ENCODE measurements at regions not wholly inside any gene's neighbourhood (a gene's known extent, or its start where the extent isn't known, plus 50 kb on each side); places are given as distances from the start of the nearest gene placed in this dataset.

DNA sequence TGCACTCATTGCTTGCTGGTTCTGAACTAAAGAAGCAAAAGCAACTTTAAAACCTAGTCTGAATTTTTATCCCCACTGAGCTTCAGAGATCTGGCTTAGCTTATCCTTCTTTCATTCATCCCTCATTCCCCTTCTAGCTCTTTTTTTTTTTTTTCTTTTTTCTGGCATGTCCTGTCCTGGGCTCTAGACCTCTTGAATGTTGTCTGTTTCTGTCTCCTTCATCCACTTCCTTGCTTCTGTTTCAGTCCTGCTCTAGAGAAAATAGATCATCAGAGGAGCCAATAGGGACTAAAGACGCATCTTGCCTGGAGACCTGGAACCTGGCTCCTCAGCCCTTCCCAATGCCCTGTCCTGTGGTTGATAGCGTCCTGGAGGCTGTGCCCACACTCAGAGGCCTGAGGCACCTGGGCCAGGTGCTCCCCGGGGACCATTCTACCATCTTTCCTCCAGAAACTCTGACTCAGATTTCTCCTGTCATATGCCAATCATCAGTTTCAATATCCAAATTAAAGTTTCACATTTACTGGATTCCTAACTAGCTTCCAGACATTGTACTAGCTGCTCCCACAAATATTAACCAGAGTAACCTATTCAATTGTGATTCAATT, 115.7 kb upstream of the GATB start:
- Histone ChIP-seq H3K4me3 (no peak overlapping the region), H3K9me3 (no peaks in the 10 kb centered on the region), H3K36me3 (no peaks in the 10 kb centered on the region), H3K27me3 (no peaks in the 10 kb centered on the region), H3K27ac (no peak overlapping the region), H3K4me1 (no peaks in the 10 kb centered on the region)
- WGBS, 4 donors, result 82 to 94% (median 89%) methylated on average over 3 of the region's 3 CpGs
- DNase-seq (no peak), ATAC-seq (no peak)
- intact Hi-C loops (cut with DNase I), result no loop called here
- no peak for TF ChIP-seq POLR2A (IDR thresholded peaks at IDR 0.05)
- TF ChIP-seq CTCF (IDR thresholded peaks at IDR 0.05), result no peak

GRCh38 chr4:151874328-151874727, 113.5 kb upstream of the GATB start:
- no peak overlapping the region for H3K27ac ChIP-seq
- 57 to 65% (median 63%) methylated on average over 3 of the region's 3 CpGs for WGBS, 4 donors
- H3K27me3 ChIP-seq, result no peaks in the 10 kb centered on the region
- H3K4me3 ChIP-seq, result no peak overlapping the region
- H3K36me3 ChIP-seq, result no peaks in the 10 kb centered on the region
- ATAC-seq, result no peak
- intact Hi-C loops (cut with DNase I), result no loop called here
- no peaks in the 10 kb centered on the region for H3K4me1 ChIP-seq
- no peaks in the 10 kb centered on the region for H3K9me3 ChIP-seq
- TF ChIP-seq POLR2A (IDR thresholded peaks at IDR 0.05), result no peak
- TF ChIP-seq CTCF (IDR thresholded peaks at IDR 0.05), result no peak
- DNase-seq, result no peak

- no peak overlapping the region for H3K27ac ChIP-seq
- TF ChIP-seq POLR2A (IDR thresholded peaks at IDR 0.05) (no peak), CTCF (IDR thresholded peaks at IDR 0.05) (no peak)
- WGBS, 4 donors, result 82 to 86% (median 83%) methylated on average over 4 of the region's 4 CpGs
- no peaks in the 10 kb centered on the region for H3K27me3 ChIP-seq
- intact Hi-C loops (cut with DNase I), result no loop called here
- DNase-seq (no peak), ATAC-seq (peak in 1 of 4 donors; percentile 35)
- H3K4me1 ChIP-seq, result peaks cover 0 to 28% (median 10%) of the 10 kb centered on the region in 12 donors
- H3K36me3 ChIP-seq, result no peaks in the 10 kb centered on the region
- H3K4me3 ChIP-seq, result no peak overlapping the region
- H3K9me3 ChIP-seq, result peaks cover 0 to 7% (median 0%) of the 10 kb centered on the region in 12 donors
These were observed 105.7 kb upstream of the GATB start for GRCh38 chr4:151866592-151866918.

GRCh38 chr4:151865744-151866591, 105.2 kb upstream of the GATB start:
- no peak for DNase-seq
- H3K9me3 ChIP-seq, result peaks cover 0 to 7% (median 0%) of the 10 kb centered on the region in 12 donors
- H3K27me3 ChIP-seq, result no peaks in the 10 kb centered on the region
- H3K36me3 ChIP-seq, result no peaks in the 10 kb centered on the region
- 74 to 84% (median 79%) methylated on average over 9 of the region's 9 CpGs for WGBS, 4 donors
- TF ChIP-seq POLR2A (IDR thresholded peaks at IDR 0.05) (no peak), CTCF (IDR thresholded peaks at IDR 0.05) (no peak)
- no peak overlapping the region for H3K4me3 ChIP-seq
- intact Hi-C loops (cut with DNase I), result no loop called here
- H3K27ac ChIP-seq, result peak overlapping the region in 1 of 12 donors; percentile 46
- peaks cover 0 to 28% (median 10%) of the 10 kb centered on the region in 12 donors for H3K4me1 ChIP-seq
- peak in 2 of 4 donors; percentile 4 to 18 for ATAC-seq
